Liver (tissue), 3 donors: ENCODE measurements at regions not wholly inside any gene's neighbourhood (a gene's known extent, or its start where the extent isn't known, plus 50 kb on each side); places are given as distances from the start of the nearest gene placed in this dataset.

ENCODE experiments used
- CTCF ChIP-seq: fragments of 150-350 bp; IDR thresholded peaks from 2 replicates; pipeline ENCODE4 v1.5.1; 2017; ENCODE audit warnings: improper control_type of control experiment, low read depth, low read length; ENCODE audit not compliant: missing input control
- EGR1 ChIP-seq, 2 donors: IDR thresholded peaks; 2 replicates each; pipeline ENCODE4 v1.6.1; 2016 to 2018; ENCODE audit warnings: antibody characterized with exemption in 2 of 2, low read depth in 2 of 2
- GABPA ChIP-seq, 2 donors: IDR thresholded peaks in 1 of 2; conservative IDR thresholded peaks in 1 of 2; 2 replicates each; pipeline ENCODE4 v1.6.1; 2016; ENCODE audit warnings: antibody characterized with exemption in 2 of 2, mild to moderate bottlenecking in 1 of 2, moderate library complexity in 1 of 2
- HNF4G ChIP-seq: IDR thresholded peaks from 2 replicates; pipeline ENCODE4 v1.6.1; 2016; ENCODE audit warnings: antibody characterized with exemption
- RAD21 ChIP-seq, 2 donors: IDR thresholded peaks; 2 replicates each; pipeline ENCODE4 v1.6.1; 2016; ENCODE audit warnings: antibody characterized with exemption in 2 of 2, mild to moderate bottlenecking in 2 of 2
- REST ChIP-seq: IDR thresholded peaks from 2 replicates; pipeline ENCODE4 v1.6.1; 2016; ENCODE audit warnings: antibody characterized with exemption, mild to moderate bottlenecking
- RXRA ChIP-seq, 2 donors: IDR thresholded peaks; 2 replicates each; pipeline ENCODE4 v1.6.1; 2017 to 2018; ENCODE audit warnings: antibody characterized with exemption in 2 of 2, mild to moderate bottlenecking in 1 of 2
- TAF1 ChIP-seq: conservative IDR thresholded peaks from 2 replicates; pipeline ENCODE4 v1.6.1; 2016; ENCODE audit warnings: antibody characterized with exemption, mild to moderate bottlenecking
- YY1 ChIP-seq: IDR thresholded peaks from 2 replicates; pipeline ENCODE4 v1.6.1; 2016; ENCODE audit warnings: antibody characterized with exemption, mild to moderate bottlenecking
- donor health status: healthy.
- donor health status: healthy.

- TF ChIP-seq GABPA (IDR thresholded peaks at IDR 0.05 in 1 of 2, conservative IDR thresholded peaks at IDR 0.05 in 1 of 2) (no peak), CTCF (no peak), HNF4G (no peak), EGR1 (IDR thresholded peaks at IDR 0.05; ENCODE audit: low read depth in 2 of 2) (no peak), RXRA (IDR thresholded peaks at IDR 0.05) (no peak), TAF1 (no peak), REST (no peak), YY1 (no peak), RAD21 (IDR thresholded peaks at IDR 0.05) (no peak)
These were observed 1411.5 kb upstream of the ACVR2A start for GRCh38 chr2:146433116-146433875.
